AG09309 (cell line): ENCODE measurements at regions not wholly inside any gene's neighbourhood (a gene's known extent, or its start where the extent isn't known, plus 50 kb on each side); places are given as distances from the start of the nearest gene placed in this dataset.

Source experiments
- DNase-seq: peaks from one replicate; pipeline ENCODE4 v3.0.0-alpha.2; 2010; ENCODE audit warnings: low read depth
- H3K4me3 ChIP-seq: 2 replicates; pipeline ENCODE4 v1.5.1; 2011; ENCODE audit warnings: mild to moderate bottlenecking, low read depth, low read length, moderate library complexity; ENCODE audit not compliant: control insufficient read depth
- CTCF ChIP-seq: IDR thresholded peaks from 2 replicates; pipeline ENCODE4 v1.5.1; 2011; ENCODE audit warnings: mild to moderate bottlenecking, low read depth, low read length, inconsistent platforms; ENCODE audit not compliant: insufficient read depth, control insufficient read depth; ENCODE audit errors: missing control alignments

GRCh38 chr20:24838546-24839535 is 110.2 kb upstream of the CST7 start:
- no peak overlapping the region for H3K4me3 ChIP-seq
- DNase-seq: peak; percentile 48

GRCh38 chr20:24840121-24840713 is 108.9 kb upstream of the CST7 start:
- peak; percentile 40 for DNase-seq

More at GRCh38 chr20:24838546-24839535, 110.2 kb upstream of the CST7 start:
- no peak for TF ChIP-seq CTCF

GRCh38 chr20:24842274-24842917 is 106.7 kb upstream of the CST7 start:
- no peak overlapping the region for H3K4me3 ChIP-seq
- DNase-seq: no peak
- TF ChIP-seq CTCF: no peak

More at GRCh38 chr20:24840121-24840713, 108.9 kb upstream of the CST7 start:
- TF ChIP-seq CTCF: no peak
- H3K4me3 ChIP-seq: no peak overlapping the region

GRCh38 chr20:24842918-24843715 is 106.0 kb upstream of the CST7 start:
- H3K4me3 ChIP-seq: no peak overlapping the region
- TF ChIP-seq CTCF: no peak
- DNase-seq: no peak

- H3K4me3 ChIP-seq: no peak overlapping the region
- no peak for TF ChIP-seq CTCF
- no peak for DNase-seq
Measured at GRCh38 chr20:24850176-24850575, 98.9 kb upstream of the CST7 start.
